Type B pancreatic cell (in vitro differentiated cells): ENCODE measurements at regions not wholly inside any gene's neighbourhood (a gene's known extent, or its start where the extent isn't known, plus 50 kb on each side); places are given as distances from the start of the nearest gene placed in this dataset.

Source experiments
- DNase-seq: peaks from one replicate; pipeline ENCODE4 v3.0.0; 2021; ENCODE audit warnings: mixed read lengths; ENCODE audit not compliant: unreplicated experiment; ENCODE audit errors: extremely low spot score
- H3K27ac Mint-ChIP-seq: 2 replicates; pipeline ENCODE4 v1.8.0; 2021; ENCODE audit warnings: mild to moderate bottlenecking, mixed read lengths
- H3K27me3 Mint-ChIP-seq: 2 replicates; pipeline ENCODE4 v1.8.0; 2021; ENCODE audit warnings: mixed read lengths
- H3K36me3 Mint-ChIP-seq: 2 replicates; pipeline ENCODE4 v1.8.0; 2021; ENCODE audit warnings: mixed read lengths
- H3K4me1 Mint-ChIP-seq: one replicate; pipeline ENCODE4 v1.8.0; 2021; ENCODE audit warnings: mixed read lengths; ENCODE audit not compliant: unreplicated experiment
- H3K4me3 Mint-ChIP-seq: 2 replicates; pipeline ENCODE4 v1.8.0; 2021; ENCODE audit warnings: mild to moderate bottlenecking, mixed read lengths
- H3K9me3 Mint-ChIP-seq: 2 replicates; pipeline ENCODE4 v1.8.0; 2021; ENCODE audit warnings: mixed read lengths
- TF ChIP-seq, protein P1 (sequence below): fragments of 200-600 bp; sonication (generic); conservative IDR thresholded peaks from 2 replicates; pipeline ENCODE4 v1.5.0; 2021; ENCODE audit warnings: antibody characterized with exemption, mild to moderate bottlenecking

DNA sequence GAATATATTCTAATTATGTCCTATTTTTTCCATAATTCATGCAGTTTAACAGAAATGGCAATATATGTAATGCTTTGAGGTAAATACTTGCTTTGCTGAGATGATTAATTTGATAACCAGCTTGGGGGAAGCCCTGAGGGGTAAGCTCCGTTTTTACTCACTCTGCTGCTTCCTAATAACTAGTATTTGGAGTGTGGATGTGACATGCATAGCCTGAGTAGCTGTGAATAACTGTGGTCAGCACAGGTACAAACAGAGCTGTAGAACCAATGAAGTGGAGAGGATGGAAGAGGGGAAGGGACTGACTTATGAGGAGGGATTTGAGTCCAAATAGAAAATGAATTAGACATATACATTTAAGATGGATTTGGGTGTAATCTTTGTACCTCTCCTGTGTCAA lies 1495.5 kb upstream of the DDX18 start:
- Mint-ChIP-seq H3K27me3 (no peaks in the 10 kb centered on the region), H3K27ac (no peak overlapping the region), H3K4me3 (no peak overlapping the region), H3K9me3 (no peaks in the 10 kb centered on the region), H3K4me1 (no peaks in the 10 kb centered on the region), H3K36me3 (no peaks in the 10 kb centered on the region)
- TF ChIP-seq, protein P1, sequence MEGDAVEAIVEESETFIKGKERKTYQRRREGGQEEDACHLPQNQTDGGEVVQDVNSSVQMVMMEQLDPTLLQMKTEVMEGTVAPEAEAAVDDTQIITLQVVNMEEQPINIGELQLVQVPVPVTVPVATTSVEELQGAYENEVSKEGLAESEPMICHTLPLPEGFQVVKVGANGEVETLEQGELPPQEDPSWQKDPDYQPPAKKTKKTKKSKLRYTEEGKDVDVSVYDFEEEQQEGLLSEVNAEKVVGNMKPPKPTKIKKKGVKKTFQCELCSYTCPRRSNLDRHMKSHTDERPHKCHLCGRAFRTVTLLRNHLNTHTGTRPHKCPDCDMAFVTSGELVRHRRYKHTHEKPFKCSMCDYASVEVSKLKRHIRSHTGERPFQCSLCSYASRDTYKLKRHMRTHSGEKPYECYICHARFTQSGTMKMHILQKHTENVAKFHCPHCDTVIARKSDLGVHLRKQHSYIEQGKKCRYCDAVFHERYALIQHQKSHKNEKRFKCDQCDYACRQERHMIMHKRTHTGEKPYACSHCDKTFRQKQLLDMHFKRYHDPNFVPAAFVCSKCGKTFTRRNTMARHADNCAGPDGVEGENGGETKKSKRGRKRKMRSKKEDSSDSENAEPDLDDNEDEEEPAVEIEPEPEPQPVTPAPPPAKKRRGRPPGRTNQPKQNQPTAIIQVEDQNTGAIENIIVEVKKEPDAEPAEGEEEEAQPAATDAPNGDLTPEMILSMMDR = no peak
- no peak for DNase-seq

DNA sequence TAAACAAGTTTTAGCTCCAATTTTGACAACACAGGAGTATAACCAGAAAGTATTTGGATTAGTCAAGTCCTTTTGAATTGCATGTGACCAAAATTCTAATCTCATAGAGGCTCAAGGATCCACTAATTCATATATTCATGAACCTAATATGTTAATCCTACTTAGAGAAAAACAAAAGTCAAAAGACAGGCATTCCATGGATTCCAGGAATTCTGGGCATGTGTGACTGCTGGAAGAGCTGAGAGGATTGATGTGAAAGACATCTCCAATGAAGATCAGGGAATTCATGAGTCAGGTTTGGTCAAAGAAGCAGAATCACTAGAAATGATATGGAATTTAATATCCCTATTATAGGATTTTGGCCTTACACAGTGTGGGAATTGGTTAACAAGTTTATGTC lies 1494.6 kb upstream of the DDX18 start:
- Mint-ChIP-seq H3K4me1 (no peaks in the 10 kb centered on the region), H3K27ac (no peak overlapping the region), H3K27me3 (no peaks in the 10 kb centered on the region), H3K4me3 (no peak overlapping the region), H3K36me3 (no peaks in the 10 kb centered on the region), H3K9me3 (no peaks in the 10 kb centered on the region)
- no peak for DNase-seq
- TF ChIP-seq, protein P1 = no peak

DNA sequence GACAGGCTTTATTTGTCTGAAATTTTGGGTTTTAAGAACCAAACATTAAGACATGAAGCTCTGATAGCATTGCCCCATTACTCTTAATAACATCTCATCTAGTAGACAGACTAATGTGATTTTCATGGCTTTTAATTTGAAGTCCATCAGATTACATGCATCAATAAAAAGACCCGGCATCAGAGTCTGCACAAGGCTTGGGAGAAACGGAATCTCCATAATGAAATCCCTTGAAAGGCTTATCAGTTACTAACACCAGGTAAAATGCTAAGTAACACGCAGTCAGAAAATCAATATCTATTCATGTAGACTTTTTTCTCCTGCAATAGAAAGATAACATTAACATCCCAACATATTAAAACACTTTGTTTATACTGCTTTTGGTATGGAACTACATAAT lies 1485.2 kb upstream of the DDX18 start:
- H3K4me3 Mint-ChIP-seq = no peak overlapping the region
- no peaks in the 10 kb centered on the region for H3K36me3 Mint-ChIP-seq
- H3K27ac Mint-ChIP-seq = no peak overlapping the region
- TF ChIP-seq, protein P1 = no peak
- no peak for DNase-seq
- no peaks in the 10 kb centered on the region for H3K9me3 Mint-ChIP-seq
- no peaks in the 10 kb centered on the region for H3K27me3 Mint-ChIP-seq
- no peaks in the 10 kb centered on the region for H3K4me1 Mint-ChIP-seq

DNA sequence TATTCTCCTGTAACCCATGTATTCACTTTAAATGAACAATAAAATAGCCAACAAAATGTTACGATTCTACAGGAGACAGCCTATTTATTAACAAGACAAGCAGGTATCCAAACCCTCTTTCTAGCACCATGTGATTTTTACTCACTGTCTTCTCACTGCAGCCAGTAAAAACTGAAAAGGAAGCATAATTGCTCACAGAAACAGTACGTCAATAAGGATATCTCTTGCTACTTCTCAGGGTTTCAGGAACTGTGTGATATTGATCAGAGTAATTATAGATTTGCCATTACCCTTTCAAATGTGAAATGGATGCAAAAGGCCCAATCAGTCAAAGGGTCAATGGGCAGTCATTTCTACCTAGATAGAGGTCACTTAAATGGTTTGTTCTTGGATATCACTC lies 1473.8 kb upstream of the DDX18 start:
- TF ChIP-seq, protein P1 = no peak
- Mint-ChIP-seq H3K9me3 (no peaks in the 10 kb centered on the region), H3K27me3 (no peaks in the 10 kb centered on the region), H3K4me1 (no peaks in the 10 kb centered on the region), H3K27ac (no peak overlapping the region), H3K36me3 (no peaks in the 10 kb centered on the region), H3K4me3 (no peak overlapping the region)
- no peak for DNase-seq

DNA sequence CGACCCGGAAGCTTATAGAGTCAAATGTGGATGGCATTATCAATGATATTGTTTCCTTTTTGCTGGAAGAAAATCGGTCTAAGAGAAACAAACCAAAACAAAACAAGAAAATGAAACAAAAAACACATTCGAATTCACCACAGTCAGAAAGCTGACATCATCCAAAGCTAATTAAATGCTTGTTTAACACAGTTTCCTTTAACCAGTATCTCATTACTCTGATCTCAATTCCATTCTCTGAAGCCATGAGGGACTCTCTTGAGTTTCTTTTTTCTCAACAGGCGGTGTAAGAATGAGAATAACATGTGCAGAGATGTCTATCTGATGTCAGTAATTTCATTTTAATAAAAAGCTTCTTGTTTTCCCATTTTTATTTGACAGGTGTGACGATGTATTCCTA lies 1448.3 kb upstream of the DDX18 start:
- H3K4me1 Mint-ChIP-seq = no peaks in the 10 kb centered on the region
- H3K27me3 Mint-ChIP-seq = no peaks in the 10 kb centered on the region
- DNase-seq = no peak
- no peaks in the 10 kb centered on the region for H3K36me3 Mint-ChIP-seq
- H3K9me3 Mint-ChIP-seq = no peaks in the 10 kb centered on the region
- TF ChIP-seq, protein P1 = no peak
- no peak overlapping the region for H3K27ac Mint-ChIP-seq
- H3K4me3 Mint-ChIP-seq = no peak overlapping the region

DNA sequence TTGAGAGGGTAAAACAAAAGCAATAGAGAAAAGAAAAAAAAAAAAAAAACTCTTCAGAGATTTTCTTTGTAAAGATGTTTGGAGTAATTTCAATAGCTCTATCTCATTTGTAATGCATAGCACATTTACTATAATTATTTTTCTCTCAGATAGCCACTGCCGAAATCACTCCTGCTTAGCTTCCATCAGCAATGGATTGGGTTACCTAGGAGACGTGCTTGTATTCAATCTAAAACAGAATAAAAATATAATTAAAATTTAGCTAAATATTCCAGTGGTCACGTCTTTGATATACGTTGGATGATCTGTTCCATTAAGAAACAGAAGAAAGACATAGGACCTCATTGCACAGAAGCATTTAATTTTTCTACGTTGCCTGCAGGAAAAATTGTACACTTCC lies 1435.7 kb upstream of the DDX18 start:
- no peak overlapping the region for H3K4me3 Mint-ChIP-seq
- H3K9me3 Mint-ChIP-seq = no peaks in the 10 kb centered on the region
- H3K36me3 Mint-ChIP-seq = no peaks in the 10 kb centered on the region
- TF ChIP-seq, protein P1 = no peak
- H3K27me3 Mint-ChIP-seq = no peaks in the 10 kb centered on the region
- H3K27ac Mint-ChIP-seq = no peak overlapping the region
- no peak for DNase-seq
- H3K4me1 Mint-ChIP-seq = no peaks in the 10 kb centered on the region
